ENCODE measurements at regions not wholly inside any gene's neighbourhood (a gene's known extent, or its start where the extent isn't known, plus 50 kb on each side); places are given as distances from the start of the nearest gene placed in this dataset.
"Not testable (repeated sequence)": the region's sequence is repeated elsewhere in the genome, so short reads cannot be mapped to it uniquely, and the experiment has no call there.

DNA sequence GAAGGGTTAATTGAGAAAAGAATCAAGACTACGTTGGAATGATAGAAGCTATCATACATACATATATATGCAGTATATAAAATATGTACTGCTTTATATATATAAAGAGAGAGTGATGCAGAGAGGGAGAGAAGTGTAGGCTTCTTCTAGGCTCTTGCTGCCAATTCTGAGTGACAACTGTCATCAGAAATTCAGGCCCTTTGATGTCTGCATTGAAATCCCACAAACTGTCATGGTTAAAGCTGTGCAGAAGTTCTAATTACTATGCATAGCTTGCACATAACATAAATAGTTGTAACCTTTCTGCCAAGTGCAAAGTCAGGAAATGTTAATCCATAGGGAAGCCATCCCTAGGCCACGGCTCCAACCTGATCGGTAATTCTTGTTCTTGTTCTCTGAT, 251.0 kb downstream of the STIM2 start:
- intact Hi-C loops (cut with DNase I): no loop called here
- WGBS, 2 donors: 59 to 62% methylated on average over 3 of the region's 3 CpGs

DNA sequence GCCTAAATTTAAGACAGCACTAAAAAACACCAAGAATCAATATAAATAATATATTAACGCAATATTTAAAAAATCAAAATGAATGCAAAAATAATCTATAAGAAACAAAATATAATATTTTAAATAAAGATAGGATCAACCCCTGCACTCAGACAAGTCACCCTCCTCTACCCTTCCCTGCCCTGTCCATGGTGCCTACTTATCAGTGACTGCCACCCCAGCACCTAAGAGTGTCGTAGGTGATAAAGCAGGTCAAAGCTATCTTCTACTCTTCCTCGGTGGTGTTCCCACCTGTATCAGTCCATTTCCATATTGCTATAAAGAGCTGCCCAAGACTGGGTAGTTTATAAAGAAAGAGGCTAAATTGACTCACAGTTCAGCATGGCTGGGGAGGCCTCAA, 251.9 kb downstream of the STIM2 start:
- intact Hi-C loops (cut with DNase I): no loop called here
- 83 to 86% methylated on average over 3 of the region's 3 CpGs for WGBS, 2 donors
- Histone ChIP-seq H3K27ac (ENCODE audit: low read depth in 1 of 2, low read length in 2 of 2) (no peak overlapping the region), H3K4me3 (ENCODE audit: low read length in 2 of 2) (no peak overlapping the region), H3K9me3 (ENCODE audit: control insufficient read depth, low read length) (peaks cover 1% of the 10 kb centered on the region), H3K4me1 (ENCODE audit: control insufficient read depth in 1 of 2, insufficient read depth in 2 of 2, low read length in 2 of 2) (no peaks in the 10 kb centered on the region), H3K27me3 (ENCODE audit: control insufficient read depth in 1 of 2, insufficient read depth in 2 of 2, low read length in 1 of 2) (no peaks in the 10 kb centered on the region), H3K36me3 (ENCODE audit: control insufficient read depth in 1 of 2, insufficient read depth in 2 of 2, low read length in 1 of 2) (no peaks in the 10 kb centered on the region)
- no peak for ATAC-seq (ENCODE audit: low FRiP score)
- DNase-seq: no peak

More for the DNA sequence above, 251.0 kb downstream of the STIM2 start:
- Histone ChIP-seq H3K4me3 (ENCODE audit: low read length in 2 of 2) (no peak overlapping the region), H3K27me3 (ENCODE audit: control insufficient read depth in 1 of 2, insufficient read depth in 2 of 2, low read length in 1 of 2) (no peaks in the 10 kb centered on the region), H3K9me3 (ENCODE audit: control insufficient read depth, low read length) (no peaks in the 10 kb centered on the region), H3K4me1 (ENCODE audit: control insufficient read depth in 1 of 2, insufficient read depth in 2 of 2, low read length in 2 of 2) (no peaks in the 10 kb centered on the region), H3K27ac (ENCODE audit: low read depth in 1 of 2, low read length in 2 of 2) (no peak overlapping the region), H3K36me3 (ENCODE audit: control insufficient read depth in 1 of 2, insufficient read depth in 2 of 2, low read length in 1 of 2) (no peaks in the 10 kb centered on the region)
- ATAC-seq (ENCODE audit: low FRiP score): no peak
- no peak for DNase-seq

DNA sequence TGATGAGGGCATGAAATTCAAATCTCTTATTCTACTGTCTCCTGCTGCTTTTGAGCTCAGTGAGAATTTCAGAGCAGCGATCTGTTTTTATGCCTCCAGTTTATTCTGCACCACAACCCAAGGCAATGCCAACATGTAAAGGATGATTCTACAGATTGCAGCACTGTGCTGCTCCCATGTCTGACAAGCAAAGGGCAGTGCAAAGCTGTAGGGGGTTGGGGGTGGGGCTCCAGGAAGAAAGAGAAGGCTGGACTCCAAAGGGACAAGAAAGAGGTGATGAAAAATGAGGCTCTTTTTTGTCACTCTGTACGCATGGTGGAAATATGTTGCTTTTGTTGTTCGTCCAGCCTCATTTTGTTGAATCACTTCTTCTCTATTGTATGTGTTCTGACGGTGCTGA, 254.6 kb downstream of the STIM2 start:
- no peak for ATAC-seq (ENCODE audit: low FRiP score)
- 69 to 71% methylated on average over 4 of the region's 4 CpGs for WGBS, 2 donors

DNA sequence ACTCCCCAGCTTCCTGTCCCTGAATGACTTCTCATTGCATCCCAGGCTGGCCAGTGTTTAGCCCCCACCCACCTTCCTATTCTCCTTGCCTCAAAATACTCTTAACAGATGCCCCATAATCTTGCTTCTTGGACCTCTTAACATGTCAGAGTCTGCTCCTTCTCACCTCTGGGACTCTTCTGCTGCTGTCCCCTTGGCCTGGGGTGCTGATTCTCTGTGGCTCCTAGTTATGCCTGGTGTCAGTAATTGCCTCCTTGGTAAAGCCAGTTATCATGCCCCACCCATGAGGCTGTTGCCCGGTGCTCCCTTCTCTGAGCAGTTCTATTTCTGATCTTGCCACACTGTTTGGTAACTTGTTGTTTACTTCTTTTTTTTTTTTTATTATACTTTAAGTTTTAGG, 256.8 kb downstream of the STIM2 start:
- ATAC-seq (ENCODE audit: low FRiP score) (no peak), DNase-seq (no peak)
- intact Hi-C loops (cut with DNase I): no loop called here
- Histone ChIP-seq H3K4me1 (ENCODE audit: control insufficient read depth in 1 of 2, insufficient read depth in 2 of 2, low read length in 2 of 2) (no peaks in the 10 kb centered on the region), H3K9me3 (ENCODE audit: control insufficient read depth, low read length) (peaks cover 1% of the 10 kb centered on the region), H3K36me3 (ENCODE audit: control insufficient read depth in 1 of 2, insufficient read depth in 2 of 2, low read length in 1 of 2) (no peaks in the 10 kb centered on the region), H3K27ac (ENCODE audit: low read depth in 1 of 2, low read length in 2 of 2) (no peak overlapping the region), H3K27me3 (ENCODE audit: control insufficient read depth in 1 of 2, insufficient read depth in 2 of 2, low read length in 1 of 2) (no peaks in the 10 kb centered on the region), H3K4me3 (ENCODE audit: low read length in 2 of 2) (no peak overlapping the region)
- 88 to 92% methylated on average over 1 of the region's 1 CpG for WGBS, 2 donors

More for the DNA sequence above, 254.6 kb downstream of the STIM2 start:
- intact Hi-C loops (cut with DNase I): no loop called here
- Histone ChIP-seq H3K4me1 (ENCODE audit: control insufficient read depth in 1 of 2, insufficient read depth in 2 of 2, low read length in 2 of 2) (no peaks in the 10 kb centered on the region), H3K36me3 (ENCODE audit: control insufficient read depth in 1 of 2, insufficient read depth in 2 of 2, low read length in 1 of 2) (no peaks in the 10 kb centered on the region), H3K27ac (ENCODE audit: low read depth in 1 of 2, low read length in 2 of 2) (no peak overlapping the region), H3K27me3 (ENCODE audit: control insufficient read depth in 1 of 2, insufficient read depth in 2 of 2, low read length in 1 of 2) (no peaks in the 10 kb centered on the region), H3K4me3 (ENCODE audit: low read length in 2 of 2) (no peak overlapping the region), H3K9me3 (ENCODE audit: control insufficient read depth, low read length) (peaks cover 1% of the 10 kb centered on the region)
- no peak for DNase-seq

DNA sequence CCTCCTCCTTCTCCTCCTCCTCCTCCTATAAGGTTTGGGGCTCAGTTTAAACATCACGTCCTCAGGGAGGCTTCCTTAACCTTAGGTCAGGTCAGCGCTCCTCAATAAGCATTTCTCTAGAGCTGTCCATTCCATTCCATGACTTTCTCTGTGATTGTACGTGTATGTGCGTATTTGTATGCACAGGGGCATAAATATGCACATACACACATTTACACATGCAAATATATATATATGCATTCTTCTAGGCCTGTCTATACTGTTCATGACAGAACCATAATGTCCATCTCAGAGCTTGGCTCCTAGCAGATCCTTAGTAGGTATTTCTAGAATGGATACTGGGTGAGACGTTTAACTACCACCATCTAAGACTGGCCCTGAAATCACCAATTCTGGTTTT, 258.6 kb downstream of the STIM2 start:
- Histone ChIP-seq H3K27ac (ENCODE audit: low read depth in 1 of 2, low read length in 2 of 2) (no peak overlapping the region), H3K4me3 (ENCODE audit: low read length in 2 of 2) (no peak overlapping the region), H3K27me3 (ENCODE audit: control insufficient read depth in 1 of 2, insufficient read depth in 2 of 2, low read length in 1 of 2) (no peaks in the 10 kb centered on the region), H3K9me3 (ENCODE audit: control insufficient read depth, low read length) (peaks cover 1% of the 10 kb centered on the region), H3K36me3 (ENCODE audit: control insufficient read depth in 1 of 2, insufficient read depth in 2 of 2, low read length in 1 of 2) (no peaks in the 10 kb centered on the region), H3K4me1 (ENCODE audit: control insufficient read depth in 1 of 2, insufficient read depth in 2 of 2, low read length in 2 of 2) (no peaks in the 10 kb centered on the region)
- WGBS, 2 donors: 80 to 83% methylated on average over 5 of the region's 5 CpGs
- ATAC-seq (ENCODE audit: low FRiP score) (no peak), DNase-seq (no peak)
- intact Hi-C loops (cut with DNase I): no loop called here

DNA sequence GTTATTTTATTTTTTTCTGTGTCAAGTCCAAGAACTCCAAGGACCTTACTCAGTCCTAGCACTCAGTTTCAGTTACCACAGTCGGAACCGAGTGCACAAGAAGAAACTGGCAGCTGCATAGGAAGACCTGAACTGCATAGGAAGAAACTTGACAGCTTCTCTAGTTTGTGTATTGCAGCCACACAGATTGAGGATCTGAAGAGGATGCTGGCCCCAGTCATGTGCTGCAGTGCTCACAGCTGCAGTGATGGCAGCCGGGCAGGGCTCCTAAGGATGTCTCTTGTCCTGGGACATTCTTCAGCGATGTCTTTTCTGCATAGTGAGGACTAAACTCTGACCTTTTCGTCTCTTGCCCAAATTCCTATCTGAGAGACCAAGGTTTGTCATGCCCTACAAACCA, 261.2 kb downstream of the STIM2 start:
- 65 to 71% methylated on average over 5 of the region's 5 CpGs for WGBS, 2 donors
- ATAC-seq (ENCODE audit: low FRiP score) (no peak), DNase-seq (no peak)
- Histone ChIP-seq H3K4me3 (ENCODE audit: low read length in 2 of 2) (no peak overlapping the region), H3K27ac (ENCODE audit: low read depth in 1 of 2, low read length in 2 of 2) (no peak overlapping the region), H3K9me3 (ENCODE audit: control insufficient read depth, low read length) (peaks cover 1% of the 10 kb centered on the region), H3K27me3 (ENCODE audit: control insufficient read depth in 1 of 2, insufficient read depth in 2 of 2, low read length in 1 of 2) (no peaks in the 10 kb centered on the region), H3K36me3 (ENCODE audit: control insufficient read depth in 1 of 2, insufficient read depth in 2 of 2, low read length in 1 of 2) (no peaks in the 10 kb centered on the region), H3K4me1 (ENCODE audit: control insufficient read depth in 1 of 2, insufficient read depth in 2 of 2, low read length in 2 of 2) (no peaks in the 10 kb centered on the region)
- intact Hi-C loops (cut with DNase I): no loop called here

DNA sequence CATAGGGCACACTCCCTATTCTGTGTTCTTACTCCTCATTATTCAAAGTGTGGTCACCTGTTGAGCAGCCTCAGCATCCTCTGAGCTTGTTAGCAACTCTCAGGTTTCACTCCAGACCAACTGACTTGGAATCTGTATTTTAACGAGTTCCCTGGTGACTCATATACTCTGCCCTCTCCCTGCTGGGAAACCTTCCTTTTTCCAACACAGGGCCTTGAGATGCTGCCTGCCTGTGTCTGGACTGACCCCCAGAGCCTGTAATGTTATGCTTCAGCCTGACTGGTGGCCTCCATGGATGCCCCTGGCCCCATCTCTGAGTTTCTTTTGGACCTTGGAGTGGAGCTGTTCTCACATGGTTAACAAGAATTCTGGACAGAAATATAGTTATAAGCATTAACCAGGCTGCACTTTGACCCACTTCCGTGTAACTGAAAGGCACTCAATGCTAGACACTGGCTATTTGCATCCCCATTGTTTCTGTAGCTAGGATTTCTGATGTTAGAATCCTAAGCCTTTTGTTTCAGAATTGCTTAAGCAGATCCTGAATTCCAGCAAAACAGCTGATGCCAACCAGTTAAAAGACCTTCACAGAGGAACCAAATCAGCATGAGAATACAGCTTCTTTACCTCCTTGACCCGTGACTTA, 262.6 kb downstream of the STIM2 start:
- H3K9me3 ChIP-seq (ENCODE audit: control insufficient read depth, low read length): no peaks in the 10 kb centered on the region
- ATAC-seq (ENCODE audit: low FRiP score) (no peak), DNase-seq (no peak)
- H3K4me1 ChIP-seq (ENCODE audit: control insufficient read depth in 1 of 2, insufficient read depth in 2 of 2, low read length in 2 of 2): no peaks in the 10 kb centered on the region
- no peaks in the 10 kb centered on the region for H3K36me3 ChIP-seq (ENCODE audit: control insufficient read depth in 1 of 2, insufficient read depth in 2 of 2, low read length in 1 of 2)
- no peak overlapping the region for H3K4me3 ChIP-seq (ENCODE audit: low read length in 2 of 2)
- H3K27me3 ChIP-seq (ENCODE audit: control insufficient read depth in 1 of 2, insufficient read depth in 2 of 2, low read length in 1 of 2): no peaks in the 10 kb centered on the region
- intact Hi-C loops (cut with DNase I): no loop called here
- H3K27ac ChIP-seq (ENCODE audit: low read depth in 1 of 2, low read length in 2 of 2): no peak overlapping the region
- WGBS, 2 donors: 21 to 33% methylated on average over 3 of the region's 3 CpGs

DNA sequence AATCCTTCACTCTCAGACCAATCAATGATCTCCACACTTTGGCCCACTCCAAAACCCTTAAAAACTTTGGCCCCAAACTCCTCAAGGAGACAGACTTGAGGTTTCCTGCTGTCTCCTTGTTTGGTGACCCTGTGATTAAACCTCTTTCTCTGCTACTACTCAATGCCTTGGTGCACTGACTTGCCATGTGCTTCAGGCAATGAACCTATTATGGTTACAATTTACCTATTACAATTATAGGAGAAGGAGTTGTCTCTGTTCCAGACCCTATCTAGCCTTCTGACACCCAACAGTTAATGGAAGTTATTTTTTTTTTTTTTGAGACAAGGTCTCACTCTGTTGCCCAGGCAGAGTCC, 263.1 kb downstream of the STIM2 start:
- Histone ChIP-seq H3K4me3 (ENCODE audit: low read length in 2 of 2) (no peak overlapping the region), H3K27ac (ENCODE audit: low read depth in 1 of 2, low read length in 2 of 2) (no peak overlapping the region), H3K4me1 (ENCODE audit: control insufficient read depth in 1 of 2, insufficient read depth in 2 of 2, low read length in 2 of 2) (no peaks in the 10 kb centered on the region), H3K27me3 (ENCODE audit: control insufficient read depth in 1 of 2, insufficient read depth in 2 of 2, low read length in 1 of 2) (no peaks in the 10 kb centered on the region), H3K9me3 (ENCODE audit: control insufficient read depth, low read length) (no peaks in the 10 kb centered on the region), H3K36me3 (ENCODE audit: control insufficient read depth in 1 of 2, insufficient read depth in 2 of 2, low read length in 1 of 2) (no peaks in the 10 kb centered on the region)
- intact Hi-C loops (cut with DNase I): no loop called here
- DNase-seq (no peak), ATAC-seq (ENCODE audit: low FRiP score) (no peak)

DNA sequence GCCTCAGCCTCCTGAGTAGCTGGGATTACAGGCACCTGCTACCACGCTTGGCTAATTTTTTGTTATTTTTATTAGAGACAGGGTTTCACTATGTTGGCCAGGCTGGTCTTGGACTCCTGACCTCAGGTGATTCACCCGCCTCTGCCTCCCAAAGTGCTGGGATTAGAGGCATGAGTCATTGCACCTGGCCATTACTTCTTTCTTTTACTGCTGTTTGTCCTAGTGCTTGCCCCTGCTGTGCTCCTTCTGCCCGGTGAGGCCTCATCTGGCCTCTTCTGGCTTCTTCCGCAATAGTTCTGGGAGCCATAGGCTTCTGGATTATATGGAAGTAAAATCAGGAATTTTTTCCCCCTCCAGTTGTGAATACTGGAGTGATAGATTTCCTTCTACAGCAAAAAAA, 266.3 kb downstream of the STIM2 start:
- H3K4me3 ChIP-seq (ENCODE audit: low read length in 2 of 2); H3K4me1 ChIP-seq (ENCODE audit: control insufficient read depth in 1 of 2, insufficient read depth in 2 of 2, low read length in 2 of 2); ATAC-seq (ENCODE audit: low FRiP score); DNase-seq; H3K27me3 ChIP-seq (ENCODE audit: control insufficient read depth in 1 of 2, insufficient read depth in 2 of 2, low read length in 1 of 2); H3K9me3 ChIP-seq (ENCODE audit: control insufficient read depth, low read length); intact Hi-C loops (cut with DNase I); H3K36me3 ChIP-seq (ENCODE audit: control insufficient read depth in 1 of 2, insufficient read depth in 2 of 2, low read length in 1 of 2); H3K27ac ChIP-seq (ENCODE audit: low read depth in 1 of 2, low read length in 2 of 2): not testable (repeated sequence)
- 68 to 77% methylated on average over 4 of the region's 4 CpGs for WGBS, 2 donors
